Progenitor cell of endocrine pancreas (in vitro differentiated cells): ENCODE measurements at regions not wholly inside any gene's neighbourhood (a gene's known extent, or its start where the extent isn't known, plus 50 kb on each side); places are given as distances from the start of the nearest gene placed in this dataset.
"Not testable (repeated sequence)": the region's sequence is repeated elsewhere in the genome, so short reads cannot be mapped to it uniquely, and the experiment has no call there.

Experiments
- DNase-seq: peaks from one replicate; pipeline ENCODE4 v3.0.0; 2021; ENCODE audit warnings: low spot score; ENCODE audit not compliant: unreplicated experiment
- H3K27ac Mint-ChIP-seq: 2 replicates; pipeline ENCODE4 v1.8.0; 2021; ENCODE audit warnings: mild to moderate bottlenecking, moderate library complexity, mixed read lengths
- H3K27me3 Mint-ChIP-seq: 2 replicates; pipeline ENCODE4 v1.8.0; 2021; ENCODE audit warnings: mixed read lengths
- H3K36me3 Mint-ChIP-seq: 2 replicates; pipeline ENCODE4 v1.8.0; 2022; ENCODE audit warnings: mixed read lengths; ENCODE audit not compliant: insufficient read depth
- H3K4me1 Mint-ChIP-seq: 2 replicates; pipeline ENCODE4 v1.8.0; 2021; ENCODE audit warnings: low read depth, mixed read lengths
- H3K4me3 Mint-ChIP-seq: 2 replicates; pipeline ENCODE4 v1.8.0; 2021; ENCODE audit warnings: low read depth, mild to moderate bottlenecking, moderate library complexity, mixed read lengths
- H3K9me3 Mint-ChIP-seq: 2 replicates; pipeline ENCODE4 v1.8.0; 2021; ENCODE audit warnings: low read depth, mixed read lengths
- CTCF ChIP-seq: fragments of 200-600 bp; sonication (generic); IDR thresholded peaks from one replicate; pipeline ENCODE4 v1.5.0; 2021; ENCODE audit warnings: antibody characterized with exemption, mild to moderate bottlenecking; ENCODE audit not compliant: unreplicated experiment

- no peaks in the 10 kb centered on the region for H3K9me3 Mint-ChIP-seq
- no peak for DNase-seq
- no peaks in the 10 kb centered on the region for H3K36me3 Mint-ChIP-seq
- H3K4me3 Mint-ChIP-seq, result no peak overlapping the region
- peaks cover 3% of the 10 kb centered on the region for H3K27me3 Mint-ChIP-seq
- H3K27ac Mint-ChIP-seq, result no peak overlapping the region
- TF ChIP-seq CTCF, result no peak
- H3K4me1 Mint-ChIP-seq, result no peaks in the 10 kb centered on the region
These were observed 543.1 kb downstream of the KIF4B start for GRCh38 chr5:155556700-155557099.

GRCh38 chr5:155562158-155562557 lies 548.6 kb downstream of the KIF4B start:
- no peak overlapping the region for H3K27ac Mint-ChIP-seq

GRCh38 chr5:155564541-155564940 lies 551.0 kb downstream of the KIF4B start:
- Mint-ChIP-seq H3K36me3 (no peaks in the 10 kb centered on the region), H3K4me3 (no peak overlapping the region), H3K4me1 (no peaks in the 10 kb centered on the region), H3K27ac (no peak overlapping the region), H3K9me3 (peaks cover 16% of the 10 kb centered on the region), H3K27me3 (peaks cover 3% of the 10 kb centered on the region)
- DNase-seq, result no peak
- no peak for TF ChIP-seq CTCF

More at GRCh38 chr5:155562158-155562557, 548.6 kb downstream of the KIF4B start:
- no peak for DNase-seq
- no peaks in the 10 kb centered on the region for H3K36me3 Mint-ChIP-seq
- H3K9me3 Mint-ChIP-seq, result peaks cover 5% of the 10 kb centered on the region
- TF ChIP-seq CTCF, result no peak
- no peak overlapping the region for H3K4me3 Mint-ChIP-seq
- H3K4me1 Mint-ChIP-seq, result no peaks in the 10 kb centered on the region
- peaks cover 3% of the 10 kb centered on the region for H3K27me3 Mint-ChIP-seq

GRCh38 chr5:155575861-155576260 lies 562.3 kb downstream of the KIF4B start:
- DNase-seq, result no peak
- no peaks in the 10 kb centered on the region for H3K27me3 Mint-ChIP-seq
- no peak overlapping the region for H3K27ac Mint-ChIP-seq
- H3K36me3 Mint-ChIP-seq, result no peaks in the 10 kb centered on the region
- no peaks in the 10 kb centered on the region for H3K4me1 Mint-ChIP-seq
- no peak overlapping the region for H3K4me3 Mint-ChIP-seq
- TF ChIP-seq CTCF, result no peak
- no peaks in the 10 kb centered on the region for H3K9me3 Mint-ChIP-seq

GRCh38 chr5:155586808-155587207 lies 573.3 kb downstream of the KIF4B start:
- H3K9me3 Mint-ChIP-seq, H3K27ac Mint-ChIP-seq, DNase-seq, H3K4me1 Mint-ChIP-seq, H3K36me3 Mint-ChIP-seq, H3K4me3 Mint-ChIP-seq, H3K27me3 Mint-ChIP-seq: not testable (repeated sequence)

- TF ChIP-seq CTCF, result no peak
- H3K4me3 Mint-ChIP-seq, result no peak overlapping the region
These were observed 573.9 kb downstream of the KIF4B start for GRCh38 chr5:155587458-155587857.

More at GRCh38 chr5:155587458-155587857, 573.9 kb downstream of the KIF4B start:
- Mint-ChIP-seq H3K27me3 (no peaks in the 10 kb centered on the region), H3K36me3 (no peaks in the 10 kb centered on the region), H3K9me3 (no peaks in the 10 kb centered on the region), H3K27ac (no peak overlapping the region), H3K4me1 (no peaks in the 10 kb centered on the region)
- DNase-seq, result no peak
